ENCODE measurements at regions not wholly inside any gene's neighbourhood (a gene's known extent, or its start where the extent isn't known, plus 50 kb on each side); places are given as distances from the start of the nearest gene placed in this dataset.

- no peak overlapping the region for H4K91ac ChIP-seq (replicated peaks; ENCODE audit: insufficient read length, low read length)
- H3K4me1 ChIP-seq (replicated peaks in 1 of 4; ENCODE audit: control insufficient read depth in 3 of 4, insufficient read depth in 4 of 4, low read length in 3 of 4), result no peaks in the 10 kb centered on the region
- TF ChIP-seq RBBP5 (IDR thresholded peaks at IDR 0.05; ENCODE audit: borderline replicate concordance, low read depth, low read length), result no peak
- no peak for TF ChIP-seq SP4 (IDR thresholded peaks at IDR 0.05; ENCODE audit: low read length)
- no peak for TF ChIP-seq SUZ12 (IDR thresholded peaks at IDR 0.05; ENCODE audit: low read length)
- TF ChIP-seq E2F6 (IDR thresholded peaks at IDR 0.05), result no peak
- TF ChIP-seq GABPA (IDR thresholded peaks at IDR 0.05; ENCODE audit: borderline replicate concordance, insufficient read depth, low read length), result no peak
- TF ChIP-seq RFX5 (IDR thresholded peaks at IDR 0.05; ENCODE audit: borderline replicate concordance, low read depth, low read length), result no peak
- TF ChIP-seq CREB1 (IDR thresholded peaks at IDR 0.05), result no peak
- TF ChIP-seq RAD21 (IDR thresholded peaks at IDR 0.05 in 1 of 2, conservative IDR thresholded peaks at IDR 0.05 in 1 of 2; ENCODE audit: low read depth in 2 of 2, low read length in 2 of 2), result no peak
- no peak for TF ChIP-seq ASH2L (IDR thresholded peaks at IDR 0.05; ENCODE audit: low read length)
- TF ChIP-seq YY1 (IDR thresholded peaks at IDR 0.05; ENCODE audit: low read depth, low read length), result no peak
- TF ChIP-seq, protein P1, sequence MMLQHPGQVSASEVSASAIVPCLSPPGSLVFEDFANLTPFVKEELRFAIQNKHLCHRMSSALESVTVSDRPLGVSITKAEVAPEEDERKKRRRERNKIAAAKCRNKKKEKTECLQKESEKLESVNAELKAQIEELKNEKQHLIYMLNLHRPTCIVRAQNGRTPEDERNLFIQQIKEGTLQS (IDR thresholded peaks at IDR 0.05; ENCODE audit: insufficient read depth, low read depth, low read length), result no peak
- no peak for TF ChIP-seq JUND (IDR thresholded peaks at IDR 0.05; ENCODE audit: low read length)
- 77% methylated on average over 6 of the region's 6 CpGs; no CpG with 5 or more reads in 1 of the 2 experiments for WGBS, 2 experiments (ENCODE audit: extremely low coverage in 1 of 2, insufficient coverage in 1 of 2, insufficient read length in 1 of 2, insufficient replicate concordance in 2 of 2, low coverage in 1 of 2, low lambda C conversion rate in 2 of 2, missing lambda C conversion rate in 1 of 2)
- H3K4me2 ChIP-seq (ENCODE audit: insufficient read depth in 1 of 2, low read depth in 2 of 2, low read length in 2 of 2), result no peak overlapping the region
- H2BK12ac ChIP-seq (ENCODE audit: low read depth, low read length), result no peak overlapping the region
- H3K27me3 ChIP-seq (replicated peaks in 1 of 4; ENCODE audit: control insufficient read depth in 3 of 4, extremely low read depth in 1 of 4, insufficient read depth in 3 of 4, low read length in 3 of 4), result no peaks in the 10 kb centered on the region
- no peak overlapping the region for H3K56ac ChIP-seq (replicated peaks; ENCODE audit: insufficient read length, low read depth, low read length)
- H2AFZ ChIP-seq (ENCODE audit: low read length), result no peak overlapping the region
- H3K4me3 ChIP-seq (ENCODE audit: extremely low read depth in 1 of 4, insufficient read depth in 2 of 4, low read depth in 3 of 4, low read length in 4 of 4), result no peak overlapping the region
- POLR2A ChIA-PET (ENCODE audit: partially characterized antibody), result no interaction called here
- no peaks in the 10 kb centered on the region for H3K23me2 ChIP-seq (ENCODE audit: low read depth, low read length)
- no peak overlapping the region for H2BK5ac ChIP-seq (ENCODE audit: low read depth, low read length)
- H3K14ac ChIP-seq (ENCODE audit: insufficient read length), result no peak overlapping the region
- no peaks in the 10 kb centered on the region for H3K79me1 ChIP-seq (ENCODE audit: low read depth, low read length)
- DNase-seq (ENCODE audit: low read depth in 1 of 2, low spot score in 2 of 2) (no peak), FAIRE-seq (no peak)
- H2BK15ac ChIP-seq (ENCODE audit: low read length), result no peak overlapping the region
- no peak overlapping the region for H3K18ac ChIP-seq (ENCODE audit: extremely low read depth, low read length)
- no peak overlapping the region for H3K23ac ChIP-seq (ENCODE audit: insufficient read length)
- no peaks in the 10 kb centered on the region for H3K36me3 ChIP-seq (ENCODE audit: control insufficient read depth in 2 of 4, insufficient read depth in 4 of 4, low read length in 3 of 4)
- no peak overlapping the region for H3K9ac ChIP-seq (replicated peaks in 1 of 4; ENCODE audit: extremely low read depth in 1 of 4, low read depth in 3 of 4, low read length in 3 of 4)
- H2AK5ac ChIP-seq (ENCODE audit: low read depth, low read length), result no peak overlapping the region
- no peak overlapping the region for H2BK20ac ChIP-seq (ENCODE audit: low read length)
- H3K4ac ChIP-seq (replicated peaks; ENCODE audit: insufficient read length, low read depth, low read length), result no peak overlapping the region
- no peak overlapping the region for H2BK120ac ChIP-seq (replicated peaks; ENCODE audit: low read depth, low read length)
- no peaks in the 10 kb centered on the region for H3K79me2 ChIP-seq (ENCODE audit: control insufficient read depth in 1 of 2, insufficient read depth in 2 of 2, low read length in 2 of 2)
- CTCF ChIA-PET (ENCODE audit: partially characterized antibody), result interaction anchor here (1.3 kb wide), 1 partner anchor 10 kb away, joined by 3 read pairs; no protein-coding TSS in a partner anchor
- H4K5ac ChIP-seq (ENCODE audit: insufficient read length, low read depth, low read length), result no peak overlapping the region
- no peak overlapping the region for H3K27ac ChIP-seq (ENCODE audit: low read depth, low read length)
- H4K8ac ChIP-seq (ENCODE audit: extremely low read depth, insufficient read depth, low read length), result no peak overlapping the region
- no peaks in the 10 kb centered on the region; a peak in 1 of 4 replicates for H3K9me3 ChIP-seq (ENCODE audit: insufficient read depth in 2 of 2, low read depth in 1 of 2, low read length in 1 of 2)
- H4K20me1 ChIP-seq (replicated peaks in 1 of 2; ENCODE audit: control insufficient read depth in 1 of 2, insufficient read depth in 2 of 2, low read length in 2 of 2), result no peaks in the 10 kb centered on the region
Observed at GRCh38 chr12:125509195-125509594, 444.0 kb downstream of the AACS start.
